Stimulated activated CD4-positive, alpha-beta T cell treated with anti-CD3 and anti-CD28 coated beads, TNF-alpha, amount 100 ng/mL, for 48 hours (primary cell): ENCODE measurements at regions not wholly inside any gene's neighbourhood (a gene's known extent, or its start where the extent isn't known, plus 50 kb on each side); places are given as distances from the start of the nearest gene placed in this dataset.

ENCODE experiments used
- DNase-seq, 3 donors: peaks; one replicate each; pipeline ENCODE4 v3.0.0-alpha.2; 2020; ENCODE audit warnings: low read depth in 3 of 3

GRCh38 chr1:56355918-56356317 lies 223.4 kb downstream of the PLPP3 start:
- no peak for DNase-seq

GRCh38 chr1:56355422-56355821 lies 223.9 kb downstream of the PLPP3 start:
- DNase-seq, result no peak

- DNase-seq, result no peak
Measured at GRCh38 chr1:56345831-56346230, 233.5 kb downstream of the PLPP3 start.

- DNase-seq, result no peak
Measured at GRCh38 chr1:56340977-56341376, 238.4 kb downstream of the PLPP3 start.

GRCh38 chr1:56339786-56340465 lies 239.4 kb downstream of the PLPP3 start:
- DNase-seq, result no peak

DNA sequence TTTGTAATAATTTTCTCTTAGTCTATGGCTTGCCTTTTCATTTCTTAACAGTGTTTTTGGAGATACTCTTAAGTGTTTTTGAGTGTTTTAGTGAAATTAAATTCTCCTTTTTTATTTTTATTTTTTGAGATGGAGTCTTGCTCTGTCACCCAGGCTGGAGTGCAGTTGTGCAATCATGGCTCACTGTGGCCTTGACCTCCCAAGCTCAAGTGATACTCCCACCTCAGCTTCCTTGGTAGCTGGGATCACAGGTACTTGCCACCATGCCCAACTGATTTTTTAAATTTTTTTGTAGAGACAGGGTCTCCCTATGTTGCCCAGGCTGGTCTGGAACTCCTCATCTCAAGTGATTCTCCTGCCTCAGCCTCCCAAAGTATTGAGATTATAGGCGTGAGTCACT lies 240.3 kb downstream of the PLPP3 start:
- DNase-seq, result no peak

- DNase-seq, result no peak
Measured at GRCh38 chr1:56336982-56337381, 242.4 kb downstream of the PLPP3 start.

DNA sequence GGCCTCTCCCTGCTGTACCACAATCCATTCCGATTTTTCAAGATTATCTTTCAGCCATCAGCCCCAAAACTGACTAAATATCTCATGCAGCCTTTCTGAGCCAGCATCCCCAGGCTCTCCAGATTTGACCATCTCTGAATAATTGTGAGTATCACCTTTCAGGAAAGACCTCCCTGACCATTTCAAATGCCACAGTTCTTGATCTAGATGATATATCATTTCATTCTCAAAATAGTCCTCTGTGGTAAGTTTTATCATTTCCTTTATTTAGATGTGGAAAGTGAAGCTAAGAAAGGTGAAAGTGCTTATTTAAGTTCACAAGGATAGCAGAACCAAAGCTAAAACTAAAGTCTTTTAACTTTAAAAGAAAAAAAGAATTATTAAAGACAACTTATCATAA lies 244.0 kb downstream of the PLPP3 start:
- DNase-seq, result no peak

- DNase-seq, result no peak
Measured at GRCh38 chr1:56334047-56334446, 245.3 kb downstream of the PLPP3 start.

GRCh38 chr1:56333461-56333860 lies 245.9 kb downstream of the PLPP3 start:
- no peak for DNase-seq

DNA sequence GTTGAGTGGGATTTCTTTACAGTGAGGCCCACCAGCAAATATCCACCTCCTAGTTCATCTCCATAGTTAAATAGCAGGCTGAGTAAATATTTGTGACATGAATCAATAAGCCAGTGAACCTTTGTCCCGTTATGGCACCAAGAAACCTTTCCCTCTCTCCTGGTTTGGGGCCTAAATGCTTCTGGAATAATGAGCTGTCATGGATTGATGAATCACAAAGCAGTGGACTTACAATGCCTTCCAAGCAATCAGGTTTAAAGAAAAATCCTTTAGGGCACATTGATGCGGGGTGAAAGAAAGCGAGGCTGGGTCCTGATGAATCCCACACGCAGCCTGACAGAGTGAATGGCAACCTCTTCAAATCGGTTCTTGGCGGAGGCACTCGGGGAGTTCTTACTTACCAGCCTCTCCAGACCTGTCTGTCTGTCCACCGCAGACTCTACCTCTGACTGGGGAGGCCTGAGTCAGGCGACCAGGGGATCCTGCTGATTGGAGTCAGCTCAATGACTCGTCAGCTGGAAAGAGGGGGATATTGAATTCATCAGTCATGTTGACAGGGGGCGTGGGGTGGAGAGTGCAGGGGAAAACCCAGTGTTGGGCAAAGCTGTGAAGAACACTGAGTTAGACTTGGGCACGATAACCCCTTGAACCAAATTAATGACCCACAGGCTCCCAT lies 247.3 kb downstream of the PLPP3 start:
- DNase-seq, result no peak

DNA sequence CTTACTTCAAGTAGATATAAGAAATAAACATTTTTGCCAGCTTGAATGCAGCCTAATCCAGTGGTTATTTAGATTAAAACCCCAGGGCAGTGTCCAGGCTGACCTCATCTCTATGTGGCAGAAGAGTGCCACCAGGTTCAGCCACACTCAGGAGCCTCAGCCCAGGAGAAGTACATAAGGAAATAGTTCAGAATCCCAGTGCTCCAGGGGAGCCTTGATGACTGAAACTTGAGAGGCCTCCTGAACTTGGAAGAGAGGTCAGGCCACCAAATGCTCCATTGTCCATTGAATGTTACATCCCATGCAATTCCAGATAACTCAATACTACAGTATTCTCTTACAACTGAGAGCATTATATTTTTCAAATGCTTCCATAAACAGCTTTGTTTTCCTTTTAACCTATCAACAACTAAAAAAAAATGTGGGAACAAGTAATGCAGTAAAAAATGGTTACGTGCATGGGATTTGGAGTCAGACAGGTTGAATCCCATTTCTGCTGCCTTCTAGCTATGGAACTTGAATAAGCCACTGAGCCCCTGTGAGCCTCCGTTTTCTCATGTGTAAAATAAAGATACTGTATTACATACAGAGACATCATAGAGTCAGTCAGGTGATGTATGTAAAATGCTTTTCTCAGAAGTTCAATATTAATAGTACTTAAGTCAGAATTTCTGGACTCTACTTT lies 248.0 kb downstream of the PLPP3 start:
- no peak for DNase-seq

DNA sequence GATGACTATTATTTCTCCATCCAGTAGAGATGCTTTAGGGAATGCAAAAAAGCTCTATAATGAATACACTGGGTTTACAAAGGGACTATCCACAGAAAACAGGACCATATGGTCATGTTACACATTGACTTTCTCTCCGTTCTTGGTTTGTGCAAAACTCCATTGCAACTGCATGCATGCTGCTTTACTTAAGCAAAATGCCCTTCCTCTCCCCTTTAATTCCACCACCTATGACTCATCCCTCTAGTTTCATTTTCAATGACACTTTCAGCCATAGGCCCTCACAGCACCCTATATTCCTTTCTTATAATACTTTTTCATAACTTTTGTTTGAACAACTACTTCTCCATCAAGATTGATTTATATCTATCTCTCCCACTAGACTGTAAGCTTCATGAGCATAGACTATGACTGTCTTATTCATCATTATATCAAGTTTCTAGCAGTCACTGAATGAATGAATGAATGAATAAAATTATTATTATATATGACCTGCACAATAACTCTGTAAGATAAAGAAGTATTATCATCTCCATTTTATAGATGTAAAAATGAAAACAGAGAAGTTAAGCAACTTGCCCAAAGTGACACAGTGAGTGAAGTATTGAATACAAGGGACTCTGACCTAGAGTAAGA lies 248.9 kb downstream of the PLPP3 start:
- DNase-seq, result no peak

- no peak for DNase-seq
Measured at GRCh38 chr1:56329970-56330369, 249.4 kb downstream of the PLPP3 start.

- no peak for DNase-seq
Measured at GRCh38 chr1:56327195-56327594, 252.2 kb downstream of the PLPP3 start.

- DNase-seq, result no peak
Measured at GRCh38 chr1:56326056-56326455, 253.3 kb downstream of the PLPP3 start.

DNA sequence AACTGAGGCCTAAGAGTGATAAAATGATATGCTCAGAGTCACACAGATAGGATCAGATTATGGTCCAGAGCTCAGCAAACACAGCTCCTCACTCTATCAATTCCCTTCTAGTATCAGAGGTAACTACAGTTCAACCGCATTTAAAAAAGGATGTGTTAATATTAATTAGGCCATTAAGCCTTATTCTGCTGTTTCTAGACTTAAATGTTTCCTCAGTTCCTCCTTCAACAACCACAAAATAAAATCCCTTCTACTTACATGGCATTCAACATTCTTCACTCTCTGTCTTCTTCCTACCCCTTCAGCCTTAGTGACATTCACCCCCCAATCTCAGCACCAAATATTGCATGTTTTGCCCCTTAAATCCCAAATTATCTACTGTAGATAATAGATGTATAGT lies 254.9 kb downstream of the PLPP3 start:
- no peak for DNase-seq

DNA sequence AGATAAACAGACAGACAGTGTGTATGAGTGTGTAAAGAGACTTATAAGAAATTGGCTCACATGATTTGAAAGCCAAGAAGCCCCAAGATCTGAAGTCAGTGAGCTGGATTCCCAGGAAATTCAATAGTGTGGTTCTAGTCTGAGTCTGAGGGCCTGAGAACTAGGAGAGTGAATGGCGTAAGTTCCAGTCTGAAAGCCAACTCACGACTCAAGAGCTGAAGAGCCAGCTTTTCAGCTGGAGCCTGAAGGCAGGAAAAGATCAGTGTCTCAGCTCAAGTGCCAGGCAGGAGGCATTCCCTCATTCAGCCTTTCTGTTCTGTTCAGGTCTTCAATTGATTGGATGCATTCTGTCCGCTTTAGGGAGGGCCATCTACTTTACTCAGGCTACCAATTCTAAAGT lies 257.2 kb downstream of the PLPP3 start:
- DNase-seq, result no peak

GRCh38 chr1:56321150-56321490 lies 258.2 kb downstream of the PLPP3 start:
- DNase-seq, result no peak

DNA sequence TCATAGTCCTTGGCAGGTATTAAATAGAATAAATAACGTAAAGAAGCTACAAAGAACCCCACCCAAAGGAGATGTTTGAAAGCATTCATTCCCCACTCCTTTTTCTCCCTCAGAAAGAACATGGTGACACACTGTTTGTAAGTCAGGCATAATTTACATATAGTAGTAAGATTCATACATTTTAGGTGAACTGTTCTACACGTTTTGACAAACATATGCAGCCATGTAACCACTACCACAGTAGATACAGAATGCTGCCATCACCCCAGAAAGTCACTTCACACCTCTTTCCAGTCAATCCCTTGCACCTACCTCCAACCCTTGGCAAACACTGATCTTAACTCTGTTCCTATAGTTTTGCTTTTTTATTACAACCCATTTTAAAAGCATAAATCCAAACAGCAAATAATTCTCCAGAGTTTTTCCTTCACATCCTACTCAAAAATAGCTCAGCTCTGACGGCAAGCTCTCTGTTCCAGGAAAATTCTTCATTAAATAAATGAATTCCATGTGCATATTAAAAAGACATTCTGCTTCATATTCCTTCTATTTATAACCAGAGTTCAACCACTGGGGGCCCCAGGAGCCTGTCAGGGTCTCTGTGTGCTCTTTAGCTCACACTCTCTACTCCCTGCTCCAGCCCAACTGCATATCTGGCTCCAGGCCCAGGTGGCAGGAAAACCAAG lies 258.8 kb downstream of the PLPP3 start:
- DNase-seq, result no peak

DNA sequence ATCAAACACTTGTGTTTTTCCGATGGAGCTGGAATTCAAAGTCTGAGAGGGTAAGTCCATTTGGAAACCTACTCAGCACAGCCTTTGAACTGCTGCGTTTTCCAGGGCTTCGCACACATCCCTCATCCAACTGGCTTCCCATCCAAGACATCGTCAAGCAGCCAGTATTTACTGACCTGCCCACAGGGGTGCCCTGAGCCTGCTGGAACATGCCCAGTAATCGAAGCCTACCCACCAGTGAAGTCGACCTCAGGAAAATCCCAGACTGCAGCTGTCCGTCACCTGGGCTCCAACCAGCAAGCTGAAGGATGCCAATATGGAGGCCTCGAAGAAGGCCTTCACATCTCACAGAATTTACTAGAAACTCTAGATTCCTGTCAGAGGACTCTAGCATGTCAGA lies 261.6 kb downstream of the PLPP3 start:
- DNase-seq, result no peak

GRCh38 chr1:56315293-56315942 lies 263.9 kb downstream of the PLPP3 start:
- no peak for DNase-seq
